ENCODE measurements at regions not wholly inside any gene's neighbourhood (a gene's known extent, or its start where the extent isn't known, plus 50 kb on each side); places are given as distances from the start of the nearest gene placed in this dataset.

GRCh38 chr2:226447338-226448300 is 352.0 kb downstream of the IRS1 start:
- no peak for DNase-seq
- H3K9me3 ChIP-seq (ENCODE audit: control insufficient read depth in 2 of 3, insufficient read depth in 1 of 3, low read length in 3 of 3): peaks cover 0 to 3% (median 2%) of the 10 kb centered on the region in 3 donors
- intact Hi-C loops (cut with DNase I): no loop called here
- FAIRE-seq: no peak
- no peaks in the 10 kb centered on the region for H3K27me3 ChIP-seq (ENCODE audit: control insufficient read depth, insufficient read depth, low read length)
- no peaks in the 10 kb centered on the region for H3K36me3 ChIP-seq (ENCODE audit: control insufficient read depth in 2 of 3, insufficient read depth in 3 of 3, low read length in 3 of 3)
- no peaks in the 10 kb centered on the region for H3K4me1 ChIP-seq (ENCODE audit: control insufficient read depth in 2 of 3, insufficient read depth in 2 of 3, low read depth in 1 of 3, low read length in 3 of 3)
- no peak overlapping the region for H3K4me3 ChIP-seq (ENCODE audit: low read length in 3 of 3)
- no peak overlapping the region for H3K27ac ChIP-seq (ENCODE audit: low read depth in 2 of 2, low read length in 2 of 2)
- no peak overlapping the region for H3K9ac ChIP-seq (ENCODE audit: low read length in 3 of 3)
- TF ChIP-seq CTCF (IDR thresholded peaks at IDR 0.05; ENCODE audit: borderline replicate concordance, extremely low read depth, insufficient read depth): no peak

DNA sequence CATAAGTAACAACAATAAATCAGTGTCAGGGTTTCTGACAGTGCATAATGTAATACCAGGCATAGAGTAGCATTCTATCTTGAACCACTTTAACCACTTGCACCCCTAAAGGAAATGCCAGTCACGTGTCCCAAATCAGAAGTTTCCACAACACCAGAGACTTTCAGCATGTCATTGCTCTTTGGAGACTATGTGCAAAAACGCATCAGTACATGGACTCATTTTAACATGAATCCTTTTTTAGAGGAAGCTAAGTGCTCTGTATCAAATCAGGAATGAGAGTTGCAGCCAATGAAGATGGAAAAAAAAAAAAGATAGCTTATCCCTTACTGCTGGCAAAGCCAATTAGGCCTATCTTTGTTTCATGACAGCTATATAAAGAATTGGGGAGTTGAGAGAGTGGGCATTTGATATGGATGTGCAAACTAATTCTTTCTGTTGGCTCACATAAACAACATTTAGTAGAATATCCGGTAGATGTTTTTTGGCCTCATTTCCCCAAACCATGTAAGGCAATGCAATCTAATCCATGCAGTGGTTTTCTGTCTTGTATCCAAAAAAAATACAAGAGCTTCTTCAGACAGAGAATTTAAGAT is 353.1 kb downstream of the IRS1 start:
- Histone ChIP-seq H3K4me1 (ENCODE audit: control insufficient read depth in 2 of 3, insufficient read depth in 2 of 3, low read depth in 1 of 3, low read length in 3 of 3) (no peaks in the 10 kb centered on the region), H3K36me3 (ENCODE audit: control insufficient read depth in 2 of 3, insufficient read depth in 3 of 3, low read length in 3 of 3) (no peaks in the 10 kb centered on the region), H3K9ac (ENCODE audit: low read length in 3 of 3) (no peak overlapping the region), H3K9me3 (ENCODE audit: control insufficient read depth in 2 of 3, insufficient read depth in 1 of 3, low read length in 3 of 3) (no peaks in the 10 kb centered on the region), H3K4me3 (ENCODE audit: low read length in 3 of 3) (no peak overlapping the region), H3K27ac (ENCODE audit: low read depth in 2 of 2, low read length in 2 of 2) (no peak overlapping the region), H3K27me3 (ENCODE audit: control insufficient read depth, insufficient read depth, low read length) (no peaks in the 10 kb centered on the region)
- intact Hi-C loops (cut with DNase I): no loop called here
- FAIRE-seq (no peak), DNase-seq (no peak)
- no peak for TF ChIP-seq CTCF (IDR thresholded peaks at IDR 0.05; ENCODE audit: borderline replicate concordance, extremely low read depth, insufficient read depth)

GRCh38 chr2:226445216-226445861 is 354.3 kb downstream of the IRS1 start:
- H3K4me1 ChIP-seq (ENCODE audit: control insufficient read depth in 2 of 3, insufficient read depth in 2 of 3, low read depth in 1 of 3, low read length in 3 of 3): no peaks in the 10 kb centered on the region
- FAIRE-seq: peak; percentile 8
- no peaks in the 10 kb centered on the region for H3K36me3 ChIP-seq (ENCODE audit: control insufficient read depth in 2 of 3, insufficient read depth in 3 of 3, low read length in 3 of 3)
- H3K27ac ChIP-seq (ENCODE audit: low read depth in 2 of 2, low read length in 2 of 2): no peak overlapping the region
- TF ChIP-seq CTCF (IDR thresholded peaks at IDR 0.05; ENCODE audit: borderline replicate concordance, extremely low read depth, insufficient read depth): peak; percentile 3
- no peaks in the 10 kb centered on the region for H3K27me3 ChIP-seq (ENCODE audit: control insufficient read depth, insufficient read depth, low read length)
- peak in 1 of 5 donors; percentile 20 for DNase-seq
- intact Hi-C loops (cut with DNase I): no loop called here
- H3K9me3 ChIP-seq (ENCODE audit: control insufficient read depth in 2 of 3, insufficient read depth in 1 of 3, low read length in 3 of 3): no peaks in the 10 kb centered on the region
- no peak overlapping the region for H3K4me3 ChIP-seq (ENCODE audit: low read length in 3 of 3)
- H3K9ac ChIP-seq (ENCODE audit: low read length in 3 of 3): no peak overlapping the region
